HG03558 (cell line): ENCODE measurements at regions not wholly inside any gene's neighbourhood (a gene's known extent, or its start where the extent isn't known, plus 50 kb on each side); places are given as distances from the start of the nearest gene placed in this dataset.

Experiments
- ATAC-seq: cut with Tn5 transposase; IDR thresholded peaks from one replicate; pipeline ENCODE4 v1.9.1; 2021; ENCODE audit warnings: moderate number of reproducible peaks; ENCODE audit not compliant: unreplicated experiment; ENCODE audit errors: extremely low read depth

GRCh38 chr6:113587078-113587699 lies 270.0 kb upstream of the MARCKS start:
- no peak for ATAC-seq

DNA sequence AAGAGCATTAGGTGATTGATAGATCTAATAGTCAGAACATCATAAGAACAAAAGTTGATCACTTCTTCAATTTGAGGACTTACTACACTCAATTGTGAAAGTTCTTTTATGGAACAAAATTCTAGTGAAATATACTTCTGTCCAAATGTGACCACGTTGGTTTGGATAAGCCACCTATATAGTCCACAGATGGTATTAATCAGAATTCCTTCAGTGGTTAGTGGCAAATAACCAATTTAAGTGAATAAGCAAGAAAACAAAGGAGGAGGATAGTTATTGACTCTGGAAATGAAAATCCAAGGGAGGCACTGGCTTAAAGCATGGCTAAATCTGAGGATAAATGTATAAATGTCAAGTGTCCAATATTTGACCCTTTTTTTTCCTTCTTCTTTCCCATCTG lies 268.5 kb upstream of the MARCKS start:
- no peak for ATAC-seq

- no peak for ATAC-seq
These were observed 265.0 kb upstream of the MARCKS start for GRCh38 chr6:113591896-113592827.

DNA sequence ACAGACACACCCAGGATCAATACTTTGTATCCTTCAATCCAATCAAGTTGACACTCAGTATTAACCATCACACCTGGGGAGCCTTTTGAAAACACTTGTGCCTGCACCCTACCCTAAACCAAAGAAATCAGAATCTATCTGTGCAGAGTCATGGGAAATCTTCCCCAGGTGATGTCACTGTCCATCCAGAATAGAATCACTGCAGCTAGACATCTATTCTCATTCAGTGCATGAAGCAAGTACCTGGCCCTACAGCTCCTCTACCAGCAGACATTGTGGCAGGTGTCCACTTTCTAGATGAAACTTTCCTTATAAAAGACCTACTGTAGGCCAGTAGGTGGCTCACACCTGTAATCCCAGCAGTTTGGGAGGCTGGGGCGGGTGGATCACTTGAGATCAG lies 262.4 kb upstream of the MARCKS start:
- no peak for ATAC-seq

DNA sequence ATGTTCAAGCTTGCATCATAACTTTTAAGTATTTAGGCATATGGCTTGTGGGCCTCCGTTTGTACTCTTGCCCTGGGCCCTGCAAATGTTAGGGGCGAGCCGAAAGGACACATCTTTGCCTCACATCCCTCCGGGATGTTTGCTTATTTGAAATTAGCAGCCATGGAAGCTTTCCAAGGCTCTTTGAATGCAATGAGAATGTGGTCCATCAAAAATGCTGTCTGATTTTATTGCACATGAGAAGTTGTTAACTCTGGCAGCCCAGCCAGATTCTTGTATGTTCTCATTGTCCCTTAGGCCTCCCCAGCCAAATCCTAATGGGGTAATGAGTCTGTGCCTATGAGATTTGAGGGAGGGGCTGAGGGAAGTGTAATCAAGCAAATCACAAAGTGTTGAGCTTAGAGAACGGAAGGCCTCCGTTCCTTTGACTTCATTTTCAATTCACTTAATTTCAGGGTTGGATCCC lies 261.2 kb upstream of the MARCKS start:
- no peak for ATAC-seq

GRCh38 chr6:113596387-113597230 lies 260.5 kb upstream of the MARCKS start:
- peak; percentile 10 for ATAC-seq

DNA sequence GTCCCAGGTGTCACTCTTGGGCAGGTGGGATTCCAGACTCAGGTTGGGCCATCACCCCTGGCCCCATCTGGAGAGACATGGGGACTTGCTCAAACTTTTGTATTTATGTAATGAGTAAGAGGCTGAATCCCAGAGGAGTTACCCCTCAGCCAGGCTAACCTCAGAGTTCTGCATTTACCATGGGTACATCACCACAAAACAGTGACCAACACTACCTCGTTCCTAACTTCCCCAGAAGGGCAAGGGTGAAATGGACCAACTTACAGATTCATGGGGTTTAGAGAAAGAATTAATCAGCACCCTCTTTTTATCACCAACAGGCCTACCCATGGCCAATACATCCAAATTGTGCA lies 259.9 kb upstream of the MARCKS start:
- peak; percentile 59 for ATAC-seq

DNA sequence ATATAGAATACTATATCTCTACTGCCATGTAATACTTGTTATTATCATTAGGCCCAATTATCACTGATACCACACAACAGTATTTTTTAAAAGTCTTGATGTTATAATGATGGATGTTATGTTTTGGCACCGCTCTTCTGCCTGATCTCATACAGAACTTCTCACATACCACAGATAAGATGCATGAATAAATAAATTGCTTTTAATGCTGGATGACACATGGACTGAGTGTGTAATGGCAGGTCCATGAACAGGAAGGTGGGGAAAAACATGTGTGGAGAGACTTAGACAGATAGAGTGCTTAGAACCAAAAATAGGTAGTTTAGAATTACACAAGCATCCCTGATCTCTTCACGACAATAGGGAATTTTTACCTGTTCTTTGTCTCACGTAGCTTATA lies 258.4 kb upstream of the MARCKS start:
- no peak for ATAC-seq

GRCh38 chr6:113599444-113599843 lies 257.7 kb upstream of the MARCKS start:
- ATAC-seq = no peak

GRCh38 chr6:113600551-113601339 lies 256.4 kb upstream of the MARCKS start:
- no peak for ATAC-seq

DNA sequence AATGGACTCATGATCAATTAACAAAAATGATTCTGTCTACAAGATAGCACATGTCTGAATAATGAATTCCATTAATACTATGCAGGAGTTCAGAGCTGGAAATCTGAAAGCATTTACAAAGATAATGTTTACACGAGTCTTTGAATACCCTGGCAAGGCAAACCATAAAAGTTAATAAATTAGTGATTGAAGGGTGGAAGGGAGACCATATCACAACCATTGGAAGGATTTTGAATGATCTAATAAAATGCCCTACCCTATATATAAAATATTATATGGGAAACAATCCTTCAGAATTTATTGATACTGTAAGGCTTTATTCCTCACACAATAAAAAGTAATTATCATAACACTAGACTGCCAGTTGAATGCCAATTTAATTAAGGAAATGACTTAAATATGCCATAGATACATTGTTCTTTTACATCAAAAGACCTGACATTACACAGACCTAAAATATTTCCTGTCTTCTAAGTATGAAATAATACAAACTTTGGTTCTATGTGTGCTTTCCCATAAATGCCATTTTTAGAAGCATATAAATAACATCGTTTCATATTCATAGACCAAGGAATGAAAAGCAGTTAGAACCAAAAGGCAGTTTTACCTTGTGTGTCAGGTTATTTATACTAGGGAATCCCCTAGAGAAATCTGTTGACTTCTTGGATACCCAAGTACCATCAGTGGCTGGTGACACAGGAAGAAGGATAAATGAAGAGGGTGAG lies 249.2 kb upstream of the MARCKS start:
- ATAC-seq = no peak

- no peak for ATAC-seq
These were observed 246.7 kb upstream of the MARCKS start for GRCh38 chr6:113610377-113610988.

- no peak for ATAC-seq
These were observed 240.4 kb upstream of the MARCKS start for GRCh38 chr6:113616701-113617274.

- no peak for ATAC-seq
These were observed 238.1 kb upstream of the MARCKS start for GRCh38 chr6:113619077-113619476.

- ATAC-seq = no peak
These were observed 236.8 kb upstream of the MARCKS start for GRCh38 chr6:113620386-113620785.

- ATAC-seq = no peak
These were observed 234.9 kb upstream of the MARCKS start for GRCh38 chr6:113622254-113622653.

GRCh38 chr6:113623129-113623528 lies 234.0 kb upstream of the MARCKS start:
- no peak for ATAC-seq

DNA sequence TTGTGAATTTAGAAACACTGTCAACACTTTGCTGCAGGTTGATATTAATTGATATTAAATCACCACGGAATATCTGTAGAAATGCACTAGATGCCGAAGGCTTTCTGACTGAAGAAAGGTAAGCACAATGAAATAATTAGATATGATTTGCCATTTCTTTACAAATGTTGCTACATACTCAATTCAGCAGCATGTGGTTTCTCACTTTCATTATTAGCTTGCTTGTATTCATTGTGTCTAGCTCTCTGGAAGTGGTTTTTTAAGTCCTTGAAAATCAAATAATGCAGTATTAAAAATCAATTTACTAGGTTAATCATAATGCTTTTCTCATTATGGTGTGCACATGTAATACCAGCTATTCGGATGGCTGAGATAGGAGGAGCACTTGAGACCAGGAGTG lies 231.3 kb upstream of the MARCKS start:
- peak; percentile 26 for ATAC-seq

DNA sequence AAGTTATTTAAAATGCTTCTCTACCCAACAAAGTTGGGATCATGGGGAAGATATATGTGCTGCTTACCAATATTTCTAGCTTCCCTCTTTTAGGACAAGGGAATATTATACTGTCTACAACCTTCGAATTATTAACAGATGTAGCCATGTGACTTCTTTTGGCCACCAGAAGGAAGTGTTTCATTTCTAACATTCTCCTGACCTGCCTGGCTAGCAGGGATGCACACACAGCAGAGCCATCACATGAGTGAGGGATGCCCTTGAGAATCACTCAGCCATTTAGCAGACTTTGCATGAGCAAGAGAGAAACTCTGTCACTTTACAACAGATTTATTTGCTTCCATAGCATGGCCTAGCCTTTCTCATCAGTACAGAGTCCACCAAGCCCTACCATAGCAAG lies 230.7 kb upstream of the MARCKS start:
- ATAC-seq = peak; percentile 16
